Endothelial cell of hepatic sinusoid (primary cell): ENCODE measurements at regions not wholly inside any gene's neighbourhood (a gene's known extent, or its start where the extent isn't known, plus 50 kb on each side); places are given as distances from the start of the nearest gene placed in this dataset.
"Not testable (repeated sequence)": the region's sequence is repeated elsewhere in the genome, so short reads cannot be mapped to it uniquely, and the experiment has no call there.

ENCODE experiments used
- in situ Hi-C: cut with HindIII; loops from 2 replicates; pipeline ENCODE4 v1.10.0; 2017; ENCODE audit warnings: low sequenced_read_pairs

GRCh38 chr3:163504974-163505373, 1573.3 kb downstream of the SI start:
- in situ Hi-C loops, result no loop called here

- in situ Hi-C loops, result not testable (repeated sequence)
Observed at GRCh38 chr3:163499736-163500219, 1578.5 kb downstream of the SI start.

- in situ Hi-C loops, result not testable (repeated sequence)
Observed at GRCh38 chr3:163498842-163499735, 1579.2 kb downstream of the SI start.

GRCh38 chr3:163491714-163492113, 1586.6 kb downstream of the SI start:
- in situ Hi-C loops, result no loop called here

- in situ Hi-C loops, result no loop called here
Observed at GRCh38 chr3:163490119-163490518, 1588.2 kb downstream of the SI start.

GRCh38 chr3:163482695-163483094, 1595.6 kb downstream of the SI start:
- in situ Hi-C loops, result no loop called here

GRCh38 chr3:163481738-163482137, 1596.6 kb downstream of the SI start:
- in situ Hi-C loops, result no loop called here

- in situ Hi-C loops, result no loop called here
Observed at GRCh38 chr3:163476179-163476578, 1602.1 kb downstream of the SI start.

GRCh38 chr3:163474766-163475165, 1603.5 kb downstream of the SI start:
- in situ Hi-C loops, result no loop called here

- in situ Hi-C loops, result no loop called here
Observed at GRCh38 chr3:163468531-163469335, 1609.6 kb downstream of the SI start.

GRCh38 chr3:163462446-163462845, 1615.8 kb downstream of the SI start:
- in situ Hi-C loops, result no loop called here

- in situ Hi-C loops, result no loop called here
Observed at GRCh38 chr3:163450698-163451097, 1627.6 kb downstream of the SI start.

GRCh38 chr3:163438760-163439159, 1639.5 kb downstream of the SI start:
- in situ Hi-C loops, result no loop called here

- in situ Hi-C loops, result no loop called here
Observed at GRCh38 chr3:163422671-163423070, 1655.6 kb downstream of the SI start.

- in situ Hi-C loops, result no loop called here
Observed at GRCh38 chr3:163391407-163392181, 1686.7 kb downstream of the SI start.

- in situ Hi-C loops, result no loop called here
Observed at GRCh38 chr3:163384383-163384782, 1693.9 kb downstream of the SI start.

GRCh38 chr3:163382183-163382582, 1696.1 kb downstream of the SI start:
- in situ Hi-C loops, result no loop called here

GRCh38 chr3:163368168-163368567, 1710.1 kb downstream of the SI start:
- in situ Hi-C loops, result no loop called here

- in situ Hi-C loops, result no loop called here
Observed at GRCh38 chr3:163364717-163365116, 1713.6 kb downstream of the SI start.

- in situ Hi-C loops, result no loop called here
Observed at GRCh38 chr3:163362151-163362550, 1716.1 kb downstream of the SI start.

- in situ Hi-C loops, result not testable (repeated sequence)
Observed at GRCh38 chr3:163361357-163361878, 1716.9 kb downstream of the SI start.
